ENCODE measurements at regions not wholly inside any gene's neighbourhood (a gene's known extent, or its start where the extent isn't known, plus 50 kb on each side); places are given as distances from the start of the nearest gene placed in this dataset.

DNA sequence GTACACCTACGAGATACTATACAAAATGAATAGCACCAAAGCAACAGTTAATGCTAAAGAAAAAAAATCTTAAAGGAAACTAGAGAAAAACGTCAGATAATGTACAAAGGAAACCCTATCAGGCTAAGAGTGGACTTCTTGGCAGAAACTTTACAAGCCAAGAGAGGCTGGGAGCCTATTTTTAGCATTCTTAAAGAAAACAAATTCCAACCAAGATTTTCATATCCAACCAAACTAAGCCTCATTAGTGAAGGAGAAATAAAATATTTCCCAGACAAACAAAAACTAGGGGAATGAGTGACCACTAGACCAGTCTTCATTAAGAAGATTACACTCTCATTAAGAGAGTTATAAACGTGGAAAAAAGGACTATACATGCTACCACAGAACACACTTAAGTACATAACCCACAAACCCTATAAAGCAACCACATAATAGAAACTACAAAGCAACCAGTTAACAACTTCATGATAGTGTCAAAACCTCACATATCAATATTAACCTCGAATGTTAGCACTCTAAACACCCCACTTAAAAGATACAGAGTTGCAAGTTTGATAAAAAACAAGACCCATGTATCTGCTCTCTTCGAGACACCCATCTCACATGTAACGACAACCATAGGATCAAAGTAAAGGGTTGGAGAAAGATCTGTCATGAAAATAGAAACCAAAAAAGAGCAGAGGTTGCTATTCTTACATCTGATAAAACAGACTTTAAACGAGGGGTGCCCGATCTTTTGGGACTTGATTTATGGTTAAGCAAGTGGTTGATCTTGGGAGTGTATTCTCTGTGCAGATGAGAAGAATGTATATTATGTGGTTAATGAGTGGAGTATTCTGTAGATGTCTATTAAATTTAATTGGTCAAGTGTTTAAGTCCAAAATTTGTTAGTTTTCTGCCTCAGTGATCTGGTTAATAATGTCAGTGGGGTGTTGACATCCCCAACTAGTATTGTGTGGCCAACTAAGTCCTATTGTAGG is 1301.4 kb downstream of the PLA2G4A start:
- WGBS (ENCODE audit: insufficient coverage, low coverage, low lambda C conversion rate, missing lambda C conversion rate): 39% methylated on average over 8 of the region's 8 CpGs

DNA sequence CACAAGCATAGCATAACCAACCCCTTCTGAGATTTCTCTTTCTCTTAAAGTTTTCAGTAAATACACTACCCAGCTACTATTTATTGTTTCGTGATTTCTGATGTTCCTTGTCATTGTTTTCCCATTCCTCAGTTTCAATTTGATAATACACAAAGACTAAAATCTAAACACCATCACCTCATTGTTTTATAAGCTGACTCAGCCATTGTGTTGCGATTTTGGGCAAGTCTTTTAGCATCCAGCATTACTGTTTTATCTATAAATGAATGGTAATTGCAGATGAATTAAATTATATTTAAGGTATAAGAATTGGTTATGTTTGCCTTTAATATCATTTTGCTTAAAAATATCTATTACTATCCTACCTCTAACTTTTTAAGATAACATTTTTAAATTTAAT is 1308.5 kb downstream of the PLA2G4A start:
- no peak for TF ChIP-seq POLR2A (IDR thresholded peaks at IDR 0.05)
- TF ChIP-seq, protein P1, sequence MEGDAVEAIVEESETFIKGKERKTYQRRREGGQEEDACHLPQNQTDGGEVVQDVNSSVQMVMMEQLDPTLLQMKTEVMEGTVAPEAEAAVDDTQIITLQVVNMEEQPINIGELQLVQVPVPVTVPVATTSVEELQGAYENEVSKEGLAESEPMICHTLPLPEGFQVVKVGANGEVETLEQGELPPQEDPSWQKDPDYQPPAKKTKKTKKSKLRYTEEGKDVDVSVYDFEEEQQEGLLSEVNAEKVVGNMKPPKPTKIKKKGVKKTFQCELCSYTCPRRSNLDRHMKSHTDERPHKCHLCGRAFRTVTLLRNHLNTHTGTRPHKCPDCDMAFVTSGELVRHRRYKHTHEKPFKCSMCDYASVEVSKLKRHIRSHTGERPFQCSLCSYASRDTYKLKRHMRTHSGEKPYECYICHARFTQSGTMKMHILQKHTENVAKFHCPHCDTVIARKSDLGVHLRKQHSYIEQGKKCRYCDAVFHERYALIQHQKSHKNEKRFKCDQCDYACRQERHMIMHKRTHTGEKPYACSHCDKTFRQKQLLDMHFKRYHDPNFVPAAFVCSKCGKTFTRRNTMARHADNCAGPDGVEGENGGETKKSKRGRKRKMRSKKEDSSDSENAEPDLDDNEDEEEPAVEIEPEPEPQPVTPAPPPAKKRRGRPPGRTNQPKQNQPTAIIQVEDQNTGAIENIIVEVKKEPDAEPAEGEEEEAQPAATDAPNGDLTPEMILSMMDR (IDR thresholded peaks at IDR 0.05): no peak
- no peaks in the 10 kb centered on the region for H3K4me1 ChIP-seq
- intact Hi-C loops (cut with DNase I): no loop called here

More for the DNA sequence above, 1301.4 kb downstream of the PLA2G4A start:
- intact Hi-C loops (cut with DNase I): no loop called here
- Histone ChIP-seq H3K9me3 (no peaks in the 10 kb centered on the region), H3K4me3 (no peak overlapping the region), H3K27me3 (no peaks in the 10 kb centered on the region), H3K27ac (no peak overlapping the region), H3K36me3 (no peaks in the 10 kb centered on the region), H3K4me1 (no peaks in the 10 kb centered on the region)
- no peak for DNase-seq
- TF ChIP-seq POLR2A (IDR thresholded peaks at IDR 0.05): no peak
- ATAC-seq: no peak

DNA sequence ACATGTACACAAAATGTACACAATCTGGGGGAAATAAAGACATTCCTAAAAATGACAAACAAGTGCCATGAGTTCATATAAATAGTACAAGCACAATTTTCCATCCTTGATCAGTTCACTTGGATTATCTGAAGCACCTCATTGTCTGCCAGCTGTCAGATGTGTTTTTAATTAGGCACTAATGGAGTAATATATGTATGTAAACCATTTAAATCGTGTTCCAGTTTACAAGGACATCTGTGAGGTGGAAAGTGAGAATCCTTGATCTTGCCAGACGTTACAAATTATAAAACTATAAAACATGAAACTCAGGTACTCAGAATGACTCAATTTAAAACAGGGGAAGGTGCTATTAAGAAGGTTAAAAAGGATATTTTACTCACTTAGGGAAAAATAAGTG is 1312.2 kb downstream of the PLA2G4A start:
- no peaks in the 10 kb centered on the region for H3K4me1 ChIP-seq
- WGBS (ENCODE audit: insufficient coverage, low coverage, low lambda C conversion rate, missing lambda C conversion rate): 23% methylated on average over 2 of the region's 2 CpGs
- DNase-seq: no peak
- no peaks in the 10 kb centered on the region for H3K27me3 ChIP-seq
- H3K36me3 ChIP-seq: no peaks in the 10 kb centered on the region
- H3K4me3 ChIP-seq: no peak overlapping the region
- intact Hi-C loops (cut with DNase I): no loop called here
- H3K9me3 ChIP-seq: no peaks in the 10 kb centered on the region
- no peak for ATAC-seq
- no peak for TF ChIP-seq POLR2A (IDR thresholded peaks at IDR 0.05)
- TF ChIP-seq, protein P1 (IDR thresholded peaks at IDR 0.05): no peak
- no peak overlapping the region for H3K27ac ChIP-seq

More for the DNA sequence above, 1308.5 kb downstream of the PLA2G4A start:
- ATAC-seq: no peak
- DNase-seq: no peak
- Histone ChIP-seq H3K36me3 (no peaks in the 10 kb centered on the region), H3K27ac (no peak overlapping the region), H3K4me3 (no peak overlapping the region), H3K27me3 (no peaks in the 10 kb centered on the region), H3K9me3 (no peaks in the 10 kb centered on the region)
- 36% methylated on average over 2 of the region's 2 CpGs for WGBS (ENCODE audit: insufficient coverage, low coverage, low lambda C conversion rate, missing lambda C conversion rate)

DNA sequence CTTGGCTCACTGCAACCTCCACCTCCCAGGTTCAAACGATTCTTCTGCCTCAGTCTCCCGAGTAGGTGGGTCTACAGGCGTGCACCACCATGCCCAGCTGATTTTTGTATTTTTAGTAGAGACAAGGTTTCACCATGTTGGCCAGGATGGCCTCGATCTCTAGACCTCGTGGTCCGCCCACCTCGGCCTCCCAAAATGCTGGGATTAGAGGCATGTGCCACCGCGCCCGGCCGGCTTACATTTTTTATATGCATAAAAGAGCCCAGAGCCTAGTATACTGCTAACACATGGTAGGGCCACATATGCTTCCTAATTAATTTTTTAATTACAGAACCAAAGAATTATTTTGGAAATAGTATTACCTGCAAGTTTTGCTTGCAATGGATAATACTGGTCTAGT is 1325.4 kb downstream of the PLA2G4A start:
- no peak for DNase-seq
- ATAC-seq: no peak
- 88% methylated on average over 9 of the region's 11 CpGs for WGBS (ENCODE audit: insufficient coverage, low coverage, low lambda C conversion rate, missing lambda C conversion rate)

DNA sequence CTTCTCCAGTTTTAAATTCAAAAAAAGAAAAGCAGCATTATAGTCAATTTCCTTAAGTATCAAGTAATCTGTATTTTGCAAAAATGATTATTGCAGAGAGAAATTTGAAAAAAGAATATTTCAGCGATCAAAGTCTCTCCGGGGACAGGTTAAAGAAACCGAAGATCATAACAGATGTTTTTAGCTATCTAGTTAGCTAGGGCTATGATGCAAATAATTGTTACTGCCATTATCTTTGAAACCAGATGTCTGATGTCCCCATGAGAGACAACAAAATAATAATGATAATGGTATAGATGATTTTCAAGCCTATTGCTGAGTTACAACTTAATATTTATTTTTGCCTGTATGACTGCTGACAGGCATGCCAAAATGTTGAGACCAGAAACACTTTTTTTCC is 1326.0 kb downstream of the PLA2G4A start:
- intact Hi-C loops (cut with DNase I): no loop called here
- ATAC-seq (no peak), DNase-seq (no peak)
- Histone ChIP-seq H3K4me1 (no peaks in the 10 kb centered on the region), H3K27ac (no peak overlapping the region), H3K27me3 (no peaks in the 10 kb centered on the region), H3K36me3 (no peaks in the 10 kb centered on the region), H3K4me3 (no peak overlapping the region), H3K9me3 (no peaks in the 10 kb centered on the region)
- no peak for TF ChIP-seq POLR2A (IDR thresholded peaks at IDR 0.05)
- TF ChIP-seq, protein P1 (IDR thresholded peaks at IDR 0.05): no peak
- WGBS (ENCODE audit: insufficient coverage, low coverage, low lambda C conversion rate, missing lambda C conversion rate): 38% methylated on average over 3 of the region's 3 CpGs

More for the DNA sequence above, 1325.4 kb downstream of the PLA2G4A start:
- Histone ChIP-seq H3K4me3 (no peak overlapping the region), H3K4me1 (no peaks in the 10 kb centered on the region), H3K9me3 (no peaks in the 10 kb centered on the region), H3K27me3 (no peaks in the 10 kb centered on the region), H3K27ac (no peak overlapping the region), H3K36me3 (no peaks in the 10 kb centered on the region)
- TF ChIP-seq, protein P1 (IDR thresholded peaks at IDR 0.05): no peak
- TF ChIP-seq POLR2A (IDR thresholded peaks at IDR 0.05): no peak
- intact Hi-C loops (cut with DNase I): no loop called here

Measured in right lobe of liver (tissue), 6 donors.